Spleen (tissue), 7 donors: ENCODE measurements at regions not wholly inside any gene's neighbourhood (a gene's known extent, or its start where the extent isn't known, plus 50 kb on each side); places are given as distances from the start of the nearest gene placed in this dataset.

Source experiments
- POLR2AphosphoS5 ChIP-seq, 3 donors: sonication (generic); formaldehyde crosslinking; IDR thresholded peaks; one replicate each; pipeline ENCODE4 v1.5.1; 2017; ENCODE audit warnings: antibody characterized with exemption in 3 of 3
- TF ChIP-seq, protein P1 (sequence below), 11 experiments: fragments of 200-600 bp in 7 of 11; fragments of 450-650 bp in 4 of 11; sonication (generic) in 4 of 11; IDR thresholded peaks in 8 of 11; conservative IDR thresholded peaks in 3 of 11; 1 replicate in 7 of 11; 2 replicates in 4 of 11; pipeline versions ENCODE4 v1.4.0 to v1.8.0; 2016 to 2021; ENCODE audit warnings: antibody characterized with exemption in 11 of 11, inconsistent platforms in 4 of 11, mild to moderate bottlenecking in 1 of 11
- donor health status: DM: no; HTN: no; CAD: no; lungs with moderate emphysema.
- donor health status: DM: no; HTN: no; CAD: no.
- donor health status: DM: no; HTN: no; CAD: no.

DNA sequence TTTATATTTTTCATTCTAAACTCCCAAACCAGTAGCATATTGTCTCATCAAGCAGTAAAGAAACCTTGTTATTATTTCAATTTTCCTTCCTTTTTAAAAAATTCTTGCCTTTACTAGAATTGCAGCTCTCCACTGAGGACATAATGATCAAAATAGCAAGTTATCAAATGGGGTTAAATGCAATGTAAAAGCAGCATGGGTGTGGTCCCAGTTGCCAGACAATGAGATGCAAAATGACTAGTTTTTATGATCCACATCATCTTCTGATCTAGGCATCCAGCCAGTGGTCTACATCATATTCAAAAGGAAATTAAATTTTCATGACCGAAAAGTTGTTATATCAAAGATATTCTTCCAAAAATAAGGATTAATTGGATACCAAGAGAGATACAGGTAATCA lies 427.9 kb upstream of the SMIM31 start:
- TF ChIP-seq, protein P1, sequence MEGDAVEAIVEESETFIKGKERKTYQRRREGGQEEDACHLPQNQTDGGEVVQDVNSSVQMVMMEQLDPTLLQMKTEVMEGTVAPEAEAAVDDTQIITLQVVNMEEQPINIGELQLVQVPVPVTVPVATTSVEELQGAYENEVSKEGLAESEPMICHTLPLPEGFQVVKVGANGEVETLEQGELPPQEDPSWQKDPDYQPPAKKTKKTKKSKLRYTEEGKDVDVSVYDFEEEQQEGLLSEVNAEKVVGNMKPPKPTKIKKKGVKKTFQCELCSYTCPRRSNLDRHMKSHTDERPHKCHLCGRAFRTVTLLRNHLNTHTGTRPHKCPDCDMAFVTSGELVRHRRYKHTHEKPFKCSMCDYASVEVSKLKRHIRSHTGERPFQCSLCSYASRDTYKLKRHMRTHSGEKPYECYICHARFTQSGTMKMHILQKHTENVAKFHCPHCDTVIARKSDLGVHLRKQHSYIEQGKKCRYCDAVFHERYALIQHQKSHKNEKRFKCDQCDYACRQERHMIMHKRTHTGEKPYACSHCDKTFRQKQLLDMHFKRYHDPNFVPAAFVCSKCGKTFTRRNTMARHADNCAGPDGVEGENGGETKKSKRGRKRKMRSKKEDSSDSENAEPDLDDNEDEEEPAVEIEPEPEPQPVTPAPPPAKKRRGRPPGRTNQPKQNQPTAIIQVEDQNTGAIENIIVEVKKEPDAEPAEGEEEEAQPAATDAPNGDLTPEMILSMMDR (IDR thresholded peaks at IDR 0.05 in 8 of 11, conservative IDR thresholded peaks at IDR 0.05 in 3 of 11) = no peak
- TF ChIP-seq POLR2AphosphoS5 (IDR thresholded peaks at IDR 0.05) = no peak
